ENCODE measurements at regions not wholly inside any gene's neighbourhood (a gene's known extent, or its start where the extent isn't known, plus 50 kb on each side); places are given as distances from the start of the nearest gene placed in this dataset.
"Not testable (repeated sequence)": the region's sequence is repeated elsewhere in the genome, so short reads cannot be mapped to it uniquely, and the experiment has no call there.

DNA sequence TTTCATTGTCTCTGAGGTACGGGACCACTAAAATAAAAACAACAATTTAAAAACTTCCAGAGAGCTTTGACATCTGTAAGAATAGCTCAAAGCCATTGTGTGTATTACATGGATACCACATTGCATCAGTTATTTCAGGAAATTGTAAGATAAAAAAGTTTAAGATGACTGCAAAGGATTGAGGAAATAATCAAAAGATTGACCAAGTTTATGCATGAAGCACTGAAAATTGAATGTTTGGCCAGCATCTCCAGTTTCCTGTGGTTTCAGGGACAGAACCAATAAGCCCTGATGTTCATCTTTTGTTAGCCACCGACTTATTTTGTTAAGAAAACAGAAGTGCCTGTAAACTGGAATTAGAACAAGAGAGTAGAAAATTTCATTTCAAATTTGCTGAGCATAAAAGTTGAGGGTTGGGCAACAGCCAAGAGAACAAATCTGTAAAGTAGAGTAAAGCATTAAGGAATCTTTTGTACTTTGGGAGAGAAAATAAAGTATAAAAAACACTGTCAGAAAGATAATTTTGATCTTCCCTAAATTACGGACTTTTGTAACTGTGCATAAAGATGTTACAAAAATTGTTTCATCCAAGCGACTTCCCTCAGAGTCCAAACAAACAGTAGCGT, 211.5 kb upstream of the P2RY1 start:
- no peak for DNase-seq

DNA sequence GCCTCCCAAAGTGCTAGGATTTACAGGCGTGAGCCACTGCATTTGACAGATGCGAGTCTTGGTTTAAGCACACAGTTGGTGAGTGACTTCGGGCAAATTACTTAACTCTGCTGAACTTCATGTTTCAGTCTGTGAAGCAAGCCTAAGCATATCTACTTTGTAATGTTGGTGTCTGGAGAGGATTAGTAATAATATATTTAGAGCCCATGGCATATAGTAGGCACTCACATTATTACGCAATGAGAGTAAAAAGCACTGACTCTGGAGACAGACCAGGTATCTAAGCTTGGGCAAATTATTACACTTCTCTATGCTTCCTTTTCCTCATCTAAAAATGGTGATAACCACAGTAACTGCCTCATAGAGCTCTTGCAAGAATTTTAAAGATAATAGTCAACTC, 208.7 kb upstream of the P2RY1 start:
- no peak for DNase-seq

DNA sequence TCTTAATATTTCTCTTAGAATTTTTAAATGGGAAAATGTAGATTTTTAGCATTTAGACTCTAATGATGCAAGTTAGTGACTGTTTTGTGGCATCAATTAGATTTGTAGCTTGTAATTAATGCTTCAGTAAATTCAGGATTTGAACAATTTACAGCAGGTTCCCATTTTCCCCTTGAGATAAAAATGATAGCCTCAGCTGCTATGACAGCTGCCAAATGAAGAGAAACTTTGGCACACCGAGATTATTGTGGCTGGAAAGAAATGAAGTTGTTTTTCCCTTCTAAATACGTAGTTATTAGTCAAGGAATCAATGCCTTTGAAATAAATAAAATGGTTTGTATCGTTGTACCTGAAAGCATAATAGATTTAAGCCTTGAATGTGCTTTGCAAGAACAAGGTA, 206.4 kb upstream of the P2RY1 start:
- DNase-seq = no peak

GRCh38 chr3:152629363-152630122, 205.4 kb upstream of the P2RY1 start:
- no peak for DNase-seq

- no peak for DNase-seq
These were observed 199.5 kb upstream of the P2RY1 start for GRCh38 chr3:152635389-152635788.

DNA sequence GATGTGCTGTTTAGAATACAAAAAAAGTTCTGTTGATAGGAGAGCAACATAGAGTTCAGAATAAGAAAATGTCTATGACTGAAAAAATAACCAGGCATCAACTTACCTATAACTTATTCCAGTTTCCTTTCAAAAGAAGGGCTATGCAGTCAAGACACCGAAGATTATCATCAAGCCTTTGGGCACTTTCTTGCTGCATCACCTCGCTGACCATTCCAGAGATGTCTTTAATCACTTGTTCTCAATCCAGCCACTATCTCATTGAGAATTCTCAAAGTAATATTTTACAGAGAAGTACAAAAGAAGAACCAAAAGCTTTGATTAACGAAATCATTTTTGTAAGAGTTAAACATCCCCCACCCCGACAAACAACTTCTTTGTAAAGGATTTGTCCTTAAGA, 198.3 kb upstream of the P2RY1 start:
- no peak for DNase-seq

GRCh38 chr3:152638214-152638613, 196.7 kb upstream of the P2RY1 start:
- DNase-seq = no peak

DNA sequence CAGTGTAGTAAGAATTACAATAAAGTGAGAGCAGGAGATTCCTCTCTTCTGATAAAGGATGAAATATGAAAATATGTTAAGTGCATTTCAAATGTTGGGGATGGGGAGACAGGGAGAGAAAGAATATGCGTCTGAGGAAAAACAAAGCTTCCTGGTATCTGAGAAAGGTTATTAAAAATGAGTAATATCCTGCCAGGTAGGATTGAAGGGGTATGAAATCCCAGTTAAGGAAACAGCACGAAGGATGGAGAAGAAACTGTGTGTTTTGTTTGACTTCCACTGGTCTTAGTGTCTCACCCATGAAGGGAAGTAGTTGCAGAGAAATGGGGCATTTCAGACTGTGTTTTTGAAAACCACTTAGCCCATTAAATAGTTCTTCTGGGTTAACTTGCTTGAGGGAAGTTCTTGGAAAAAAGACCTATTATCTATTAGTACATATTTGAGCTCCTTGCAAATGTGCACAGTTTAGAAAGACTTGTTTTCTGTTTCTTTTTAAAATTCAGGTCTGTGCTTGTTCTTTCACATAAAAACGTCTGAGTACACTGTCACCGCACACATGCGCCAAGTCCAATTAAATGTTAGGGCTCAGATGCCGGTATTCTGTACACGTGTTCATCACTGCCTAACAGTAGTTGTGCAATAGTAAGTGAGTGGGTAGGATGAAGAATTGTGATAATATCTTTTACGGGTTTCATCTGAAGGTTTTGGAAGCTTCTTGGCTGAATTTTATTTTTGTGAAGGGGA, 196.1 kb upstream of the P2RY1 start:
- DNase-seq = no peak

DNA sequence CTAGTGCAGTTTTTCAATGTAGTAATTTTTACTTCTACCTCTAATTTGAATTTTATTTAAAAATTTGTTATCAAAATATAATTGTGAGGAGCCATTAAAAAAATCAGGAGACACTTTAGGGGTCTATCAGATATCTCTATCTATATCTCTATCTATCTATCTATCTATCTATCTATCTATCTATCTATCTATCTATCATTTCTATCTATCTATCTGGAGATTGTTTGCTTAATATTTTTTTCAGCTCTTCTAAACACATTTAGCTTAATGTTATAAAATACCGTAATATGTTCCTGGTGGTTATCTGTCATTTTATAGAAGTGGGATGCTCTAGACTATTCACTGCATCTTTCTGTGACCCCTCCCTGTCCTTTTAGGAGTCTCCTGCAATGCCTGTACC, 193.7 kb upstream of the P2RY1 start:
- DNase-seq = no peak

DNA sequence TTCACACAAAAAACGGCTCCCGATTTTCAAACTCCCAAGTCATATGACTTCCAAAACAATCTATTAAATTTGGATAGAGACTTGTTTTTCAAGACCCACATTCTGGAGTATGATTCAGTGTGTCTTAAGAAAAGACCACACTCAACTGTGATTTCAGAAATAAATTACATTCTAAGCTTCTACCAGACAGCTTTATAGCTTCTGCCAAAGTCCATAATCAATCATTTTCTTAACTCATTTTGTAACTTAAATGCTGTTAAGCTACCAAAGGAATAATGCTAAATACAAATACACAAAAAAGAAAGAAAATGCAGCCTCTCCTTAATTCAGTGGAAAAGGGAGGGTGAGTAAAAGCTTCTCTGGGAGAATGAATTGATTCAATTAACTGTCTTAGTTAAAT, 192.3 kb upstream of the P2RY1 start:
- no peak for DNase-seq

DNA sequence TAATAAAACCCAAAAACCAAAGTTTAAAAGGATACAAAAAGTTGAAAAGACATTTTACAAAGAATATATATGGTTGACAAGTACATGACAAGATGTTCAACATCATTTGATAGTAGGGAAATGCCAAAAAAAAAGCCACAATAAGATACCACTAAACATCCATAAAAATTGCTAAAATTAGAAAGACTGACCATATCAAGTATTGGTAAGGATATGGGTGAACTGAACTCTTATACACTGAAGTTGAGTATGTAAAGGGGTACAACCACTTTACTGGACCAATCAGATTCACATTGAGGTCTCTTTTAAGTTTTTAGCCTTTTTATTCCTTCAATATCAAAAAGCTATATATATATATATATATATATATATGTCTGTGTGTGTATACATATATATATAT, 190.5 kb upstream of the P2RY1 start:
- no peak for DNase-seq

DNA sequence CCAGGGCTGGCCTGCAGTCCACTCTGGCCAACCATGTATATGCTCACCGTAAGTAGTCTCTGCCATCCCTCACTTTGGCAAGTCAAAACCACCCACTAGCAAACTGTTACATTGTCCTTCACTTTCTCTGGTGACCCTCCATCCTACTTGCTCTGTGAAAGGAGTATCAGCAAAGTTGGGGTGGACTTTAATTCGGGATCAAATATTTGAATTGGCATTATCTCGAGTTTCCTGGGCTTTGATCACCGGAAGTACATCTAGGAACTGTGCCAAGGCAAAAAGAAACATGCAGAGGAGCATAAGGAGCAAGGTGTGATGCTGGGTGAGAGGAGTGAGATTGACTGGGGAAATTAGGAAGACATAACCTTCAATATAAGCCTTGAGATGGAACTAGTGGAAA, 188.9 kb upstream of the P2RY1 start:
- DNase-seq = no peak

DNA sequence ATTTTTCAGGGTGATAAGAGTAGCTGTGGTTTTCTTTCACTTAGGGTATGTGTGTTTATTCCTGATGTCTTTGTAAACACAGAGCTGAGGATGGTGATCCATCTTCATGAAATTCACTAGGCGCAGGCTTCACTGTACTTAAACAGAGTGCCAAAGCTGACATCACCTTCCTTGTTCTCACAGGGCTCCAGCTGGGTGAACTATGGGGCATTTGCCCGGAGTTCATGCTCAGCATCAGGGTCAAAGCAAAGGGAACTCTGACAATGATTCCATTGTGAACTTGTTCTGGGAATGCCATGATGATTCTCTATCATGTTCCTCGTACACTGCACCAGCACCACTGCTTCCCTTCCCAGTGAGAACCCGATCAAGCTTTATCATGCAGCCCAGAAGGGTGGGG, 184.8 kb upstream of the P2RY1 start:
- DNase-seq = no peak

- not testable (repeated sequence) for DNase-seq
These were observed 184.0 kb upstream of the P2RY1 start for GRCh38 chr3:152650923-152651322.

DNA sequence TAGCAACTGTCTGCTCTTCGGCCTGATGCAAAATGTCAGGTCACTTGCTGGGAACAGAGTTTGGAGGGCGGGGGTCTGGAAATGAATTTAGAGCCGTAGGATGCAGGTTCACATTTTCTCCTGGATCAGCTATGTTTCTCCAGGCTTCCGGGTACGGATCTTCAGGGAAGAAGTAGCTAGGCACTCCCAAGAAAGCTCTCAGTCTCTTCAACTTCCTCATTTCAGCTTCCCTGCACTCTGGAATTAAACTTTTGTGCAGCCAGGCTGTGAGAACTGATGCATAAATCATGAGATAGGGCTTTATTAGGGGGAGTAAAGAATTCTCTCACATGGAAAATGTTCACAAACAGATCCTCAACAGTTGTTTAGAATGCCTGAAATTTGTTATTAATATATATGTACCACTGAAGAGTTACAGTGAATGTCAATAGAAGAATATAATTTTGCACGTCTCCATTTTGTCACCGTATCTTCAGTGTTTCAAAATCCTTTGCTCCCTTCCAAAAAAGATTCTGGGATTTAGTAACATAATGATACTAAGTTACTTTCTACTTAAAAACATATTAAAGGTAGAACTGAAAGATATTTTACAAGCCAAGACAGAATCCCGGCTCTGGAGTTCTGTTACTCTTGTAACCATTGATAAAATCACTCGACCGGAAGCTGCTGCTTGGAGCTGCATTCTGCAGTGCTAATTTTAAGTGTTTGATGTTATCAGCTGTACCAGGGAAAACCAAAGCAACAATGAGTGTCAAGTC, 178.5 kb upstream of the P2RY1 start:
- no peak for DNase-seq

DNA sequence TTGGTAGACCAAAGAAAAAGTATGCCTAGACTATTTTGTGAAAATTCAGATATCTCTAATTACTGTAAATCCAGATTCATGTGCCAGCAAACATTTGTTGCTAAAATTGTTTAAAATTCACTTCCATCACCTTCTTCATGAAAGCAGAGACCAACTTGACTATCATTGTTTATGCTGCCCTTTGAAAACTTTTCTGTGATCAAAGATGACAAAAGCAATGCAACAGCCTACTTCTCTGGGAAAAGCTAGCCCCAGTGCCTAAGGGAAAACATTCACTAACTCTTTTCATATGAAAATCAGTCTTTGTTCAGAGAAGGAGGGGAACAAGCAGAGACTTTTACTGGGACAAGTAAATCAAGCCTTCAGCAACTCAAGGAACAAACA, 178.0 kb upstream of the P2RY1 start:
- DNase-seq = no peak

- DNase-seq = no peak
These were observed 175.8 kb upstream of the P2RY1 start for GRCh38 chr3:152658977-152659720.

DNA sequence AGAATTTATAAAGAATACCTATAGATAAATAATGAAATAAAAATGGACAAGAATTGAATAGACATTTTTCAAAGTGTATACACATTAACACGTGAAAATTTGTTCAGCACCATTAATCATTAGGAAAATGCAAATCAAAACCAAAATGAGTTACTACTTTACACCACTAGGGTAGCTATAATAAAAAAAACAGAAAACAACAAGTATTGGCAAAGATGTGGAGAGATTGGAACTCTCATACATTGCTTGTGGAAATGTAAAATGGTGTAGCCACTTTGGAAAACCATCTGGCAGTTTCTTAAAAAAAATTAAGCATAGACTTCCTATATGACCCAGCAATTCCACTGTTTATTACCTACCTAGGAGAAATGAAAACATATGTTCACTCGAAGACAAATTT, 172.8 kb upstream of the P2RY1 start:
- no peak for DNase-seq

DNA sequence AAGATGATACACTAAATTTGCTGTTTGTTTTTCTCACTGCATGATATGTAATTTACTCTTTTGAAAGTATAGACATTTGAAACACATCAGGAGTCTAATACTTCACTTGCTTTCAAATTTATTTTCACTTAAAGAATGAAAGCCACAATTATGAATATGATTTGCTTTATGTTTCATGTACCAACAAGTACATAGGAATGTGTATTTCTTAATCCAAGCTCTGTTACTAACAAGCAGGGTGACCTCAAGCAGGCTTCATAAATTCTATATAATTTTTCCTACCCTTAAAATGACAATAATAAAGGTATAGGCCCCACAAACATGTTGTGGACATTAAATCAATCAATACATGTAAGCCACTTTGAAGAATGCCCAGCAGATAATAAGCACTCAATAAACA, 170.2 kb upstream of the P2RY1 start:
- DNase-seq = no peak

DNA sequence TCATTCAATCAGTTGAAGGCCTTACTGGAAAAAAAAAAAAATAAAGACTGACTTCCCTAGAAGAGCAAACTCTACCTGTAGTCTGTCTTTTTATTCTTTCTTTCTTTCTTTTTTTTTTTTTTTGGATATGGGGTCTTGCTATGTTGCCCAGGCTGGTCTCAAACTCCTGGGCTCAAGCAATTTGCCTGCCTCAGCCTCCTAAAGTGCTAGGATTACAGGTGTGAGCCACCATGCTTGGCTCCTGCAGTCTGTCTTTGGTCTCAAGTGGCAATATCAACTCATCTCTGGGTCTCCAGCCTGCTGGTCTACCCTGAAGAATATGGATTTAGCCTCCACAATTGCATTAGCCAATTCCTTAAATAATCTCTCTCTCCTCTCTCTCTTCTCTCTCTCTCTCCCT, 167.7 kb upstream of the P2RY1 start:
- DNase-seq = no peak

- no peak for DNase-seq
These were observed 165.4 kb upstream of the P2RY1 start for GRCh38 chr3:152669560-152669959.

DNA sequence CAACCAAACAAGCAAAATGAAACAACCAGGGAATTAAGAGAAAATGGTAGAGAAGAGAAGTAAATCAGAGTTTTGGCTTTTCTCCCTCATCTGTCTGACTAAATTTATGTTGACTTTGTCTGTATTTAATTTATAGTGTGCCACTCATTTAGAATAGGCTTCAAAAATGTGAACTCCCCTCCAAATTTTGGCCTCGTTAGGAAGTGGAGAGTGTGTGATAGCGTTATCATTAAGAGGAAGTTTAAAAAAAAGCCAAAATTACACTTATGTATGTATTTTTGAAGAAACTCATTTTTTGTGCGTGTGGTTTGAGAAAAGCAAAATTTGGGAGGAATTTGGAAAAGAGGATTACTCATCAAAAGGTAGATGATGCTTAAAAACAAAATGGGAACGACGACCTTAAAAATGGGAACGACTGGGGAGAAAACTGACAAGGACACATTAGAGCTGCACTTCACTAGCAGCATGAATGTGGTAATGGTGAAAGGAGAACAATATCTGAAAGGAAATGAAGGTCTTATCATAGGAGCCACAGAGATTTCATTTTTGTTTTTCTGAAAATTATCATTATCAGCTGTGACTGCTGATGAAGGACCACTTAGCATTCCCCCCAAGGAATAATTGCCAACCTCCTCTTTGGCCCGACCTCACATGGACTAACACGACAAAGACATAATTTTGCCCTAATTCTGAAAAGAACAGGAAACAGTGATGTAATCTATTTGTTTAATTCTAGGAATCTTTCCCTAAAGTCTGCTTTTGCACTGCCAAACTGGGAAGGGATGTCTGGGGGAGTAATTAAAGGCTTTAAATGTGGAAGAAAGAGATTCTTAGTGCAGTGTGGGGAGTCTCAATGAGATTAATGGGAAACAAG, 163.2 kb upstream of the P2RY1 start:
- DNase-seq = no peak
